ENCODE measurements at regions not wholly inside any gene's neighbourhood (a gene's known extent, or its start where the extent isn't known, plus 50 kb on each side); places are given as distances from the start of the nearest gene placed in this dataset.

DNA sequence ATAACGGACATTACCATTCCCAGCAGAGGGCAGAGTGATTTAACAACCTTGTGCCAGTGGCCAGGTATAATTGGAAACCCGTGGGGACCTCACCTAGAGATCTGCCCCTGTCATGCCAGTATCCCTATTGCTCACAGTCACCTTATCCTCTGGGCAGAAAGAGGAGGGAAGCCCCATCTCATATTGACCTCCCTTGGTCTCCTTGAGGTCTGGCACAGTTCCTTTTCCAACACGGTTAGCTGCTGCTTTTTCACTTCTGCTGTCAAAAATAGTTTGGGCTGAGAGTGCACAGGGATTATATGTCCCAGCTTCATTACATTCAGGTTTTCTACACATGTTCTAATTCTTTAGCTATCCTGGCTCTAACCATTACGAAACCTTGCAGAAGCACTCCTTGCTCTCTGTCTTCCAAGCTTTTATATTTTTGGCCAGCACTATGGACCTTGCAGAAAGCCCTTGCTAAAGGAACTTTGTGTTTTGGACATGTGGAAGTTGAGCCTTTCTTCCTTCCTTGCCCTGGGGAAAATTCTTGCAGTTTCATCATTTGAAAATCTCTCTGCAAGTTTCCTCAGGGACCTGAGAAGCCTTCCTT, 111.7 kb upstream of the MIS18BP1 start:
- TF ChIP-seq YY1 (IDR thresholded peaks at IDR 0.05) (no peak), HNF4G (IDR thresholded peaks at IDR 0.05) (no peak), EGR1 (IDR thresholded peaks at IDR 0.05; ENCODE audit: low read depth in 2 of 2) (no peak)
- TF ChIP-seq, protein P1, sequence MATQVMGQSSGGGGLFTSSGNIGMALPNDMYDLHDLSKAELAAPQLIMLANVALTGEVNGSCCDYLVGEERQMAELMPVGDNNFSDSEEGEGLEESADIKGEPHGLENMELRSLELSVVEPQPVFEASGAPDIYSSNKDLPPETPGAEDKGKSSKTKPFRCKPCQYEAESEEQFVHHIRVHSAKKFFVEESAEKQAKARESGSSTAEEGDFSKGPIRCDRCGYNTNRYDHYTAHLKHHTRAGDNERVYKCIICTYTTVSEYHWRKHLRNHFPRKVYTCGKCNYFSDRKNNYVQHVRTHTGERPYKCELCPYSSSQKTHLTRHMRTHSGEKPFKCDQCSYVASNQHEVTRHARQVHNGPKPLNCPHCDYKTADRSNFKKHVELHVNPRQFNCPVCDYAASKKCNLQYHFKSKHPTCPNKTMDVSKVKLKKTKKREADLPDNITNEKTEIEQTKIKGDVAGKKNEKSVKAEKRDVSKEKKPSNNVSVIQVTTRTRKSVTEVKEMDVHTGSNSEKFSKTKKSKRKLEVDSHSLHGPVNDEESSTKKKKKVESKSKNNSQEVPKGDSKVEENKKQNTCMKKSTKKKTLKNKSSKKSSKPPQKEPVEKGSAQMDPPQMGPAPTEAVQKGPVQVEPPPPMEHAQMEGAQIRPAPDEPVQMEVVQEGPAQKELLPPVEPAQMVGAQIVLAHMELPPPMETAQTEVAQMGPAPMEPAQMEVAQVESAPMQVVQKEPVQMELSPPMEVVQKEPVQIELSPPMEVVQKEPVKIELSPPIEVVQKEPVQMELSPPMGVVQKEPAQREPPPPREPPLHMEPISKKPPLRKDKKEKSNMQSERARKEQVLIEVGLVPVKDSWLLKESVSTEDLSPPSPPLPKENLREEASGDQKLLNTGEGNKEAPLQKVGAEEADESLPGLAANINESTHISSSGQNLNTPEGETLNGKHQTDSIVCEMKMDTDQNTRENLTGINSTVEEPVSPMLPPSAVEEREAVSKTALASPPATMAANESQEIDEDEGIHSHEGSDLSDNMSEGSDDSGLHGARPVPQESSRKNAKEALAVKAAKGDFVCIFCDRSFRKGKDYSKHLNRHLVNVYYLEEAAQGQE (IDR thresholded peaks at IDR 0.05) = no peak
- TF ChIP-seq, protein P2, sequence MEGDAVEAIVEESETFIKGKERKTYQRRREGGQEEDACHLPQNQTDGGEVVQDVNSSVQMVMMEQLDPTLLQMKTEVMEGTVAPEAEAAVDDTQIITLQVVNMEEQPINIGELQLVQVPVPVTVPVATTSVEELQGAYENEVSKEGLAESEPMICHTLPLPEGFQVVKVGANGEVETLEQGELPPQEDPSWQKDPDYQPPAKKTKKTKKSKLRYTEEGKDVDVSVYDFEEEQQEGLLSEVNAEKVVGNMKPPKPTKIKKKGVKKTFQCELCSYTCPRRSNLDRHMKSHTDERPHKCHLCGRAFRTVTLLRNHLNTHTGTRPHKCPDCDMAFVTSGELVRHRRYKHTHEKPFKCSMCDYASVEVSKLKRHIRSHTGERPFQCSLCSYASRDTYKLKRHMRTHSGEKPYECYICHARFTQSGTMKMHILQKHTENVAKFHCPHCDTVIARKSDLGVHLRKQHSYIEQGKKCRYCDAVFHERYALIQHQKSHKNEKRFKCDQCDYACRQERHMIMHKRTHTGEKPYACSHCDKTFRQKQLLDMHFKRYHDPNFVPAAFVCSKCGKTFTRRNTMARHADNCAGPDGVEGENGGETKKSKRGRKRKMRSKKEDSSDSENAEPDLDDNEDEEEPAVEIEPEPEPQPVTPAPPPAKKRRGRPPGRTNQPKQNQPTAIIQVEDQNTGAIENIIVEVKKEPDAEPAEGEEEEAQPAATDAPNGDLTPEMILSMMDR (IDR thresholded peaks at IDR 0.05; ENCODE audit: low read depth, low read length, missing input control) = no peak
- TF ChIP-seq, protein P3, sequence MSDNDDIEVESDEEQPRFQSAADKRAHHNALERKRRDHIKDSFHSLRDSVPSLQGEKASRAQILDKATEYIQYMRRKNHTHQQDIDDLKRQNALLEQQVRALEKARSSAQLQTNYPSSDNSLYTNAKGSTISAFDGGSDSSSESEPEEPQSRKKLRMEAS (IDR thresholded peaks at IDR 0.05) = no peak

Data from liver (tissue), 3 donors.